ENCODE measurements at regions not wholly inside any gene's neighbourhood (a gene's known extent, or its start where the extent isn't known, plus 50 kb on each side); places are given as distances from the start of the nearest gene placed in this dataset.

- in situ Hi-C loops (cut with HindIII; ENCODE audit: low pct_unique_long_range_greater_than_20kb, low sequenced_read_pairs): no loop called here
- no peak for DNase-seq (ENCODE audit: low read depth in 1 of 2, low spot score in 1 of 2)
Measured at GRCh38 chr1:219038398-219038797, 135.3 kb upstream of the LYPLAL1 start.

GRCh38 chr1:219039017-219039681 lies 134.5 kb upstream of the LYPLAL1 start:
- no peak for DNase-seq (ENCODE audit: low read depth in 1 of 2, low spot score in 1 of 2)
- TF ChIP-seq JUND (IDR thresholded peaks at IDR 0.05; ENCODE audit: low read depth): no peak
- in situ Hi-C loops (cut with HindIII; ENCODE audit: low pct_unique_long_range_greater_than_20kb, low sequenced_read_pairs): no loop called here

More at GRCh38 chr1:219038398-219038797, 135.3 kb upstream of the LYPLAL1 start:
- TF ChIP-seq JUND (IDR thresholded peaks at IDR 0.05; ENCODE audit: low read depth): no peak

- TF ChIP-seq JUND (IDR thresholded peaks at IDR 0.05; ENCODE audit: low read depth): no peak
- DNase-seq (ENCODE audit: low read depth in 1 of 2, low spot score in 1 of 2): no peak
- in situ Hi-C loops (cut with HindIII; ENCODE audit: low pct_unique_long_range_greater_than_20kb, low sequenced_read_pairs): no loop called here
Measured at GRCh38 chr1:219039682-219040154, 134.0 kb upstream of the LYPLAL1 start.

GRCh38 chr1:219040291-219040690 lies 133.4 kb upstream of the LYPLAL1 start:
- in situ Hi-C loops (cut with HindIII; ENCODE audit: low pct_unique_long_range_greater_than_20kb, low sequenced_read_pairs): no loop called here
- TF ChIP-seq JUND (IDR thresholded peaks at IDR 0.05; ENCODE audit: low read depth): no peak
- DNase-seq (ENCODE audit: low read depth in 1 of 2, low spot score in 1 of 2): no peak

GRCh38 chr1:219041141-219041540 lies 132.5 kb upstream of the LYPLAL1 start:
- DNase-seq (ENCODE audit: low read depth in 1 of 2, low spot score in 1 of 2): no peak
- in situ Hi-C loops (cut with HindIII; ENCODE audit: low pct_unique_long_range_greater_than_20kb, low sequenced_read_pairs): no loop called here
- TF ChIP-seq JUND (IDR thresholded peaks at IDR 0.05; ENCODE audit: low read depth): no peak

- in situ Hi-C loops (cut with HindIII; ENCODE audit: low pct_unique_long_range_greater_than_20kb, low sequenced_read_pairs): no loop called here
- DNase-seq (ENCODE audit: low read depth in 1 of 2, low spot score in 1 of 2): no peak
- no peak for TF ChIP-seq JUND (IDR thresholded peaks at IDR 0.05; ENCODE audit: low read depth)
Measured at GRCh38 chr1:219041818-219042217, 131.9 kb upstream of the LYPLAL1 start.

- in situ Hi-C loops (cut with HindIII; ENCODE audit: low pct_unique_long_range_greater_than_20kb, low sequenced_read_pairs): no loop called here
- TF ChIP-seq JUND (IDR thresholded peaks at IDR 0.05; ENCODE audit: low read depth): no peak
- no peak for DNase-seq (ENCODE audit: low read depth in 1 of 2, low spot score in 1 of 2)
Measured at GRCh38 chr1:219042769-219043168, 130.9 kb upstream of the LYPLAL1 start.

GRCh38 chr1:219045246-219045645 lies 128.4 kb upstream of the LYPLAL1 start:
- in situ Hi-C loops (cut with HindIII; ENCODE audit: low pct_unique_long_range_greater_than_20kb, low sequenced_read_pairs): no loop called here
- no peak for DNase-seq (ENCODE audit: low read depth in 1 of 2, low spot score in 1 of 2)

GRCh38 chr1:219049501-219049900 lies 124.2 kb upstream of the LYPLAL1 start:
- in situ Hi-C loops (cut with HindIII; ENCODE audit: low pct_unique_long_range_greater_than_20kb, low sequenced_read_pairs): no loop called here
- TF ChIP-seq JUND (IDR thresholded peaks at IDR 0.05; ENCODE audit: low read depth): no peak
- DNase-seq (ENCODE audit: low read depth in 1 of 2, low spot score in 1 of 2): no peak

More at GRCh38 chr1:219045246-219045645, 128.4 kb upstream of the LYPLAL1 start:
- no peak for TF ChIP-seq JUND (IDR thresholded peaks at IDR 0.05; ENCODE audit: low read depth)

GRCh38 chr1:219050086-219050821 lies 123.4 kb upstream of the LYPLAL1 start:
- TF ChIP-seq JUND (IDR thresholded peaks at IDR 0.05; ENCODE audit: low read depth): no peak
- in situ Hi-C loops (cut with HindIII; ENCODE audit: low pct_unique_long_range_greater_than_20kb, low sequenced_read_pairs): no loop called here

GRCh38 chr1:219050822-219051125 lies 122.9 kb upstream of the LYPLAL1 start:
- in situ Hi-C loops (cut with HindIII; ENCODE audit: low pct_unique_long_range_greater_than_20kb, low sequenced_read_pairs): no loop called here
- TF ChIP-seq JUND (IDR thresholded peaks at IDR 0.05; ENCODE audit: low read depth): no peak
- DNase-seq (ENCODE audit: low read depth in 1 of 2, low spot score in 1 of 2): no peak

More at GRCh38 chr1:219050086-219050821, 123.4 kb upstream of the LYPLAL1 start:
- no peak for DNase-seq (ENCODE audit: low read depth in 1 of 2, low spot score in 1 of 2)

GRCh38 chr1:219051547-219051946 lies 122.1 kb upstream of the LYPLAL1 start:
- in situ Hi-C loops (cut with HindIII; ENCODE audit: low pct_unique_long_range_greater_than_20kb, low sequenced_read_pairs): no loop called here
- no peak for TF ChIP-seq JUND (IDR thresholded peaks at IDR 0.05; ENCODE audit: low read depth)
- DNase-seq (ENCODE audit: low read depth in 1 of 2, low spot score in 1 of 2): no peak
